CD4-positive, alpha-beta T cell treated with Interferon gamma for 1 hour (primary cell): ENCODE measurements at regions not wholly inside any gene's neighbourhood (a gene's known extent, or its start where the extent isn't known, plus 50 kb on each side); places are given as distances from the start of the nearest gene placed in this dataset.
"Not testable (repeated sequence)": the region's sequence is repeated elsewhere in the genome, so short reads cannot be mapped to it uniquely, and the experiment has no call there.

Experiments
- DNase-seq: peaks from one replicate; pipeline ENCODE4 v3.0.0-alpha.2; 2020

DNA sequence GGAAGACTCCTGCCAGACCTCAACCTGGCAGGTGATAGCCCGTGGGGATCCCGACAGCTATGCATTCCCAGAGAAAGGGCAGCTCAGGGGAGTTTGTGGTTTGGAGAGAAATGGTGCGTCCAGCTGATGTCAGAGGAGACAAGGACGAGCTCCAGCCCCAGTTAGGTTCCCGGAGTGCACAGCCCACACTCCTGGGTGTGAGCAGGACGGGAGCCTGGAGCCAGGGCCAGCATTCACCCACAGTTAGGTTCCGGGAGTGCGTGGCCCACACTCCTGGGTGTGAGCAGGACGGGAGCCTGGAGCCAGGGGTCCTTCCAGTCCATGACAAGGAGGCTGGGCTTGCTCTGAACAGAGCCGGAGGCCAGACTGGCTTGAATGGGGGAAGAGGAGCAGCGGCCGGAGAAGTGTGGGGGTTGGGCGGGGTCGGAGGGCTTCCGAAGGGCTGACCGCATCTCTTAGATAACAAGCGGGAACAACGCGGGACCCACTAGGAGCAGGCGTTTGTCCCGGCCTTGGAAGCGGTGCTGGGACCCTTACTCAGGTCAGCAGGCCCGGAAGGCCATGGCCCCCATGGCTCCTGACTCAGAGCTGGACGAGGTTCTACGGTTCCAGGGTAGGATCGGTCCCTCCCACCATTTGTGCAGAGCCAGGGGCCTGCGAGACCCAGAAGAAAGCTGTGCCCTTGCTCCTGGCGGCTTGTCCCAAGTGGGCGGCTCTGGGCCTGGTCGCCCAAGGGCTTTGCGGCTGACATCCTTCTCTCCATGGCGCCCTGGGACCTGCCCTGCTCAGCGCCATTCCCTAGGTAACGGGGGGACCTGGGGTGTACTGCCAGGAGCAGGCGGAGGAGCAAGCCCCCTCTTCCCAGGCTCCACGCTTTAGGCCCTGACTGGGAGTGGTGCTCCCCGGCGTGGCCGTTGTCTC is 185.6 kb downstream of the RTP5 start:
- no peak for DNase-seq

- no peak for DNase-seq
Observed at GRCh38 chr2:242056026-242056425, 186.5 kb downstream of the RTP5 start.

- no peak for DNase-seq
Observed at GRCh38 chr2:242056785-242057184, 187.3 kb downstream of the RTP5 start.

- DNase-seq, result no peak
Observed at GRCh38 chr2:242057379-242058040, 188.0 kb downstream of the RTP5 start.

DNA sequence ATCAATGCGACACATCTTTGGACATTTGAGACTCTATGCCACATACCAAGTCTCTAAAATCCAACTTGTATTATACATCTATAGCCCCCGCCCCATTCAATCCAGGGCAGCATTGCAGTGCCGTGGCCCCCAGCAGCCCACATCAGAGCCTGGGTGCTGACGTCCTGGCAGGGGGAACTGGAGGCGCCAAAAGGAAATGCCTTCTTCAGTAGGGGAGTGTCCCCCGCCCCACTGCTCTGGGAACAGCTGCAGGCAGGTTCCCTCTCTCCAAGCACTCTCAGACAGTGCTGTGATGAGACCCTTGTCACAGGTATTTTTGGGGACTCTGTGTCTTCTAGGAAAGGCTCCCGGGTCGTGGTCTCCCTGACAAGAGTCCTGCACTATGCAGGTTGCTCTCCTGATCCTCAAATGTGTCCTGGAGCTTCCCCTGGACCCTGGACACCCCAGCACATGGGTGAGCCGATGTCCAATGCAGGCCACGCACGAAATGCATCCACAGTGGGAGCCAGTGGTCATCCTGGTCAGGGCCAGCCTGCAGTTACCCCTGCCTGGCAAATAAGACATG is 188.7 kb downstream of the RTP5 start:
- no peak for DNase-seq

- DNase-seq, result no peak
Observed at GRCh38 chr2:242059566-242059965, 190.0 kb downstream of the RTP5 start.

DNA sequence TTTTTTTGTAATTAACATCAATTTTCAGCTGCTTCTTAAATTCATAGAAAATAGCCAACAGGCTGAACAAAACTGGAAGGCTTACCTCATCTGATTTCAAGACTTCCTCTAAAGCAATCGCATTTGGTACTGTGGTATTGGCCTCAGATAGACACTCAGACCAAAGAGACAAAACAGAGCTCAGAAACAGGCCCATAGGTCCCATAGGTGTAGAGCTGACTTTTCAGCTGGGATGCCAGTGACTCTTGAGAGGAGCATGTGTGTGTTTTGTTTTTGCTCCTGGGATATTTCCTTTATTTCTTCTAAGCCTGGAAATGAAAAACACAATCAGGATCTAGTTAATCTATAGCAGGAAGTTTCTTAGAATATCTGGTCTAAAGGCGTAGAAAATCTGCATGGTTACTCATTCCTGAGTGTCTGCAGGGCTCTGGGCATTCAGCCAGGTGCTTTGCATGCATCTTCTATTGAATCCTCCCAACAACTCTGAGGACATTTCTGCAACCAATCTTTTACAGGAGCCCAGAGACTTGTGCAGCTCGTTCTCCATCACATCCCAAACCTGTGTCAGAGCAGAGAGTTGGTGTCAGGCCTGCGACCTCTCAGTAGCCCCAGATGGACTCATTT is 190.8 kb downstream of the RTP5 start:
- DNase-seq, result no peak

GRCh38 chr2:242061930-242062329 is 192.4 kb downstream of the RTP5 start:
- not testable (repeated sequence) for DNase-seq

- DNase-seq, result no peak
Observed at GRCh38 chr2:242063436-242063835, 193.9 kb downstream of the RTP5 start.

DNA sequence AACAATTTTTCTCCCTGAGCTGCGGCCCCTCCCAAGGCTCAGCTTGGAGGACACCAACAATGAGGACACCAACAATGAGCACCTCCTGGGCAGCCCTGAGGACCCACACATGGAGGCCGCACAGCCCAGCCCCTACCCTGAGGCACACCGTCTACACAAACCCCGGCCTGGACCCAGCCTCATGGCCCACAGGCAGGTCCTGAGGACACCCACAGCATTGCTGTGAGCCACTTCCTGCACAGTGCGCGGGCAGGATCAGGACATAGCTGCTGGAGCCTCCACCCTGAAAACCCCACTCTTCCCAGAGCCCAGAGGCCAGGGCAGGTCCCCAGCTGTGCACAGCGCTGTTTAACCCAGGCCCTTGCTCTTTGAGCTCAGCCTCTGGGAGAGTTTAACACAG is 194.3 kb downstream of the RTP5 start:
- DNase-seq, result no peak

DNA sequence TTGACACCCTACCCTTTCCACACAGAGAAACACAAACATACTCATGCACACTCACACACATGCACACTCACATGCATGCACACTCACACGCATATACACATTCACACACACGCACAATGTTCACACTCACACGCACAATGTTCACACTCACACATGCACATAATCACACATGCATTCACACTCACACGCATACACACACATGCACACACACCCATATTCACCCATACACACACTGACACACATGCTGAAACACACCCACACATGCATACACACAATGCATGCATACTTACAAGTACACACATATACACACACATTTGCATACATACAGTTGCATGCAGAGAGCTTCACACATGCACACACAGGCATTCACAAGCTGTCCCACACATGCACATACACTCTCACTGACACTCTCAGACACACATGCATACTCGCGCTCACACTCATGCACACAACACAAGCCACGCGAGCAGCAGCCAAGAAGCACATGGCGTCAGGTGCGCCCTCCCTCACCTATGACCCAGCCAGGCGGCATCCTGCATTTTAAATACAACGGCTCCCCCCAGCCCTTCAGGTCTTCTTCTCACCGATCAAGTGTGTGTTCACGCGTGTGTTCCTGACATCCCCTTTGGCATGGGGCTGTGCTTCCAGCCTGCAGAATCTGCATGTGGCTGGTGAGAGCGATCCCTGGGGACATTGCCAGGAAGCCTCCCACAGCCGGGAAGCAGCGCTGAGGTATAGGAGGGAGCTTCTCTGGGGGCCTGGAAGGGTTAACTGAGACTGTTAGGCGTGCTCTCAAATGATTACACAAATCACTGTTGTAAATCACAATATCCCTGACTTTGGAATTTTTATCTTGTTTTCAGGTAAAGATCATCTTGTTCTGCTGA is 195.1 kb downstream of the RTP5 start:
- DNase-seq, result no peak

DNA sequence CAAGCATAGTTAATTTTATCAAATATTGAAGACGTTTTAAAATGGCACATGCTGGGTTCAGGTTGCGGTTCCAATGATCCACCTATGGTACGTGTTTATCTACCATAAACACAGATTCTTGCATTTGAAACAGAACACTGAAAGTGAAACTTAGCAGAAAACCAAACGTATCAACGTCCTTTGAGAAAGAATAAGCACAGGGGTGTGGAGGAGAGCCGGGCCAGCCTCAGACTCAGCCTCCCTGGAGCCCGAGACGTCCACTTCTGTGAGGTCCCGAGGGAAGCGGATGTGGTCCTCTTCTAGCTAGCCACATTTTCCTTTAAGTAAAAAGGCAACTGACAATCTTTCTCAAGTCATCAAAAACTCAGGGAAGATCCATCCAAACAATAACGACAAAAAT is 195.9 kb downstream of the RTP5 start:
- DNase-seq, result no peak

DNA sequence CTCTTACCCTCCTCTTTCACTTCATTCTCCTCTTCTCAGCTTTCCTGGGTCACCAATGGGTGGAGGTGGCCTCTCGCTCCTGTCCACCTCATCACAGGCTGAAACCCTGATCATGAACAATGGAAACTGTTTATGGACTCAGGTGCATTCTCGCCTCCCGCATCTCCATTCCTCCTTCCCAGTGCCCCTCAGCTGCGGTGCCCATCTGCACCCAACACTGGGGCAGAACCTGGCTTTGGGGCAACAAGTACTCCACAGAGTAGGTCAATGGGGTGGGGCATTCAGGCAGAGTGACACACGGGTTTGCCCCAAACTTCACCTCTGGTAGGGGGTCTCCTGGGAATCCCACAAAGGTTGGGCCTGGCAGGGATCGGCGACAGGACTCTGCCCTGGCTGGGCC is 199.5 kb downstream of the RTP5 start:
- DNase-seq, result no peak

GRCh38 chr2:242069938-242070395 is 200.4 kb downstream of the RTP5 start:
- not testable (repeated sequence) for DNase-seq

DNA sequence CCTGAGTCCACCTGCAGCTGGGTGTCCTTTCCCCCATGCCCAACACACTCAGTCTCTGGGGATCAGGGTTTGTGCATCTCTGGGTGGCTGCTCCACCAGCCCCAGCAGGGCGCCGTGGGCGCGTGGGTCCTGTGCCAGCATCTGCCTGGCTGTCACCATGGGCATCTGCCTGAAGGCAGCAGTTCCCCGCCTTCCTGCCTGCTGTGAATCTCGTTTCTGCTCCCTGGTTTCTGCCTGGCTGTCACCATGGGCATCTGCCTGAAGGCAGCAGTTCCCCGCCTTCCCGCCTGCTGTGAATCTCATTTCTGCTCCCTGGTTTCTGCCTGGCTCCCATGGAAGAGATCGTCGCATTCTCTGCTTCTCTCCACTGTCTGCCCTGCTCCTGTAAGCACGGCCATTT is 201.2 kb downstream of the RTP5 start:
- not testable (repeated sequence) for DNase-seq

- DNase-seq, result not testable (repeated sequence)
Observed at GRCh38 chr2:242071377-242071776, 201.8 kb downstream of the RTP5 start.

DNA sequence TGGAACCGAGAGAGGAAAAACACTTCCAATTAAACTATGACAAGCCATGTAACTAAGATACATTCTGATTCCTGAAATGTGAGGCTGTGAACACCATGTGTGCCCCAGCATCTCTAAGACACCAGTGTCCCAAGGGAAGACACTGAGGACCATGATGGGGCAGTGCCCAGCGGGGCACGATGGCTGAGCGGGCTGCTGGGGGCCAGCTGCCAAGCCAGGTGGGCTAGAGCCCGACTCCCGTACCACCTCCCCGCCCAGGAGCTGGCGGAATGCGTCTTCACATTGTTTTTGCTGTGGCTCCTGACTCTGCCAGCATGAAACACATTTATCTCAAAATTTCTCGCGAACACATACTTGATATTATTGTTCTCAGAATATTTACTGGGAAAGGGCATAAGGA is 202.4 kb downstream of the RTP5 start:
- DNase-seq, result not testable (repeated sequence)

GRCh38 chr2:242075168-242075567 is 205.6 kb downstream of the RTP5 start:
- no peak for DNase-seq

DNA sequence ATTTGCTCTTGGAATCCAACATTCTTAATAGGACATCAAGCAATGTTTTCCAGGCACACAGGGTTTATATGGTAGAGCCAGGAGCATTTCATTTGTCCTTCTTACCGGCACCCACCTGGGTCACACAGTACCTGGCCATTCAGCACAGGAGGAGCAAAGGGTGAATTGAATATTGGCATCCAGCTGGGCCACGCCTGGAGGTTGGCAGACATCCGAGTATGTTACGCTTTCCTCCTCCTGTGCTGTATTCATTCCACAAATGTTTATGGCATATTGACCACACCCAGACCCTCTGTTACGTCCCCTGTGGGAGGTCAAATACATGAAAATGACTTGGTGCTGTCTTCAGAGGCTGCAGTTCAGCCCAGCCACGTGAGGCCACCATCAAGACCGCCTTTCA is 206.2 kb downstream of the RTP5 start:
- no peak for DNase-seq

DNA sequence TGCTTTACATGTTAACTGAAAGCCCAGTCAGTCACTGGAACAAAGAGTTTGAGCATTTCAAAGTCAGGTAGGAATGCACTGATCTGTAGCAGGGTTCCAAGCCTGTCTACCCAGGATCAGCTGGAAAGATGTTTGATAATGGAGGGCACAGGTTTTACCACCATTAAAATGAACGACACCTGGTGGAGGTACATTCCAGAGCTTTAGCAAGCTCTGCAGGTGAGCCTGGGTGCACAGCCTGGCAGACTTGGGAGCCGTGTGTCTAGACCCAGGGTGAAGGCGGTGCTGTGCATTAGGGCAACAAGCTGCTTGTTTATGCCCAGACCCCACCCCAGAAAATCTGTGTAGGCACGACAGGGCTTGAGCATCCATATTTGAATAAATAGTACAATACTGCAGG is 206.7 kb downstream of the RTP5 start:
- DNase-seq, result not testable (repeated sequence)

GRCh38 chr2:242078426-242078825 is 208.9 kb downstream of the RTP5 start:
- DNase-seq, result not testable (repeated sequence)

GRCh38 chr2:242079792-242080191 is 210.3 kb downstream of the RTP5 start:
- not testable (repeated sequence) for DNase-seq
